Spleen (tissue), 11 donors: ENCODE measurements at regions not wholly inside any gene's neighbourhood (a gene's known extent, or its start where the extent isn't known, plus 50 kb on each side); places are given as distances from the start of the nearest gene placed in this dataset.
A peak's percentile ranks its signal among the peaks of the same experiment; 100 is the strongest.
"Not testable (repeated sequence)": the region's sequence is repeated elsewhere in the genome, so short reads cannot be mapped to it uniquely, and the experiment has no call there.

ENCODE experiments used
- DNase-seq: peaks from one replicate; pipeline ENCODE4 v3.0.0-alpha.2; 2020
- H3K27ac ChIP-seq, 8 donors: fragments of 200-600 bp; sonication (generic) in 7 of 8; 1 replicate in 4 of 8; 2 replicates in 4 of 8; pipeline versions ENCODE4 v1.5.0 to v1.8.0; 2016 to 2021; ENCODE audit warnings: inconsistent platforms in 4 of 8, mild to moderate bottlenecking in 4 of 8, moderate library complexity in 1 of 8
- H3K27me3 ChIP-seq, 7 donors: fragments of 200-600 bp; sonication (generic) in 6 of 7; replicated peaks in 1 of 7; 1 replicate in 4 of 7; 2 replicates in 3 of 7; pipeline versions ENCODE4 v1.5.0 to v1.8.0; 2016 to 2021; ENCODE audit warnings: inconsistent platforms in 3 of 7, mild to moderate bottlenecking in 1 of 7
- H3K36me3 ChIP-seq, 6 donors: fragments of 200-600 bp; sonication (generic) in 5 of 6; 1 replicate in 4 of 6; 2 replicates in 2 of 6; pipeline versions ENCODE4 v1.5.0 to v1.8.0; 2016 to 2021; ENCODE audit warnings: inconsistent platforms in 2 of 6
- H3K4me1 ChIP-seq, 6 donors: fragments of 200-600 bp; sonication (generic) in 5 of 6; 1 replicate in 3 of 6; 2 replicates in 3 of 6; pipeline versions ENCODE4 v1.5.0 to v1.8.0; 2016 to 2021; ENCODE audit warnings: inconsistent platforms in 3 of 6
- H3K4me3 ChIP-seq, 8 donors: fragments of 200-600 bp; sonication (generic) in 7 of 8; 1 replicate in 4 of 8; 2 replicates in 4 of 8; pipeline versions ENCODE4 v1.5.0 to v1.8.0; 2016 to 2021; ENCODE audit warnings: inconsistent platforms in 4 of 8, mild to moderate bottlenecking in 4 of 8, moderate library complexity in 2 of 8
- H3K9me3 ChIP-seq, 8 donors: fragments of 200-600 bp; sonication (generic) in 7 of 8; 1 replicate in 4 of 8; 2 replicates in 4 of 8; pipeline versions ENCODE4 v1.5.0 to v1.8.0; 2016 to 2021; ENCODE audit warnings: inconsistent platforms in 4 of 8
- CTCF ChIP-seq, 11 experiments: fragments of 200-600 bp in 7 of 11; fragments of 450-650 bp in 4 of 11; sonication (generic) in 4 of 11; IDR thresholded peaks in 8 of 11; conservative IDR thresholded peaks in 3 of 11; 1 replicate in 7 of 11; 2 replicates in 4 of 11; pipeline versions ENCODE4 v1.4.0 to v1.8.0; 2016 to 2021; ENCODE audit warnings: antibody characterized with exemption in 11 of 11, inconsistent platforms in 4 of 11, mild to moderate bottlenecking in 1 of 11
- POLR2A ChIP-seq, 3 donors: fragments of 450-650 bp; IDR thresholded peaks; one replicate each; pipeline ENCODE4 v1.5.1; 2017; ENCODE audit warnings: antibody characterized with exemption in 3 of 3, mild to moderate bottlenecking in 1 of 3
- POLR2AphosphoS5 ChIP-seq, 3 donors: sonication (generic); formaldehyde crosslinking; IDR thresholded peaks; one replicate each; pipeline ENCODE4 v1.5.1; 2017; ENCODE audit warnings: antibody characterized with exemption in 3 of 3
- WGBS, 5 donors: extraction: QIAGEN DNeasy Blood & Tissue Kit in 3 of 5; methylation state at CpG; one replicate each; pipeline versions ENCODE4 v1.1.5 to v1.1.7; 2013 to 2018; 5-methylcytosine and 5-hydroxymethylcytosine counted together
- intact Hi-C: fragments of 100-400 bp; cut with DNase I; formaldehyde crosslinking; loops from one replicate; pipeline ENCODE4 v1.15.0; 2023; ENCODE audit warnings: low total_unique reads
- donor health status: healthy with polysubstance abuse.
- donor health status: DM: no; HTN: no; CAD: no; lungs with moderate emphysema.
- donor health status: DM: no; HTN: no; CAD: no.
- donor health status: Bipolar disorder and iron deficiency.
- donor health status: healthy.
- donor health status: DM: no; HTN: no; CAD: no.
- donor health status: DM: yes; HTN: yes; CAD: no.

GRCh38 chr15:70235347-70235746 is 137.6 kb upstream of the TLE3 start:
- no peak overlapping the region for H3K27ac ChIP-seq
- TF ChIP-seq POLR2A (IDR thresholded peaks at IDR 0.05): no peak
- TF ChIP-seq POLR2AphosphoS5 (IDR thresholded peaks at IDR 0.05): no peak
- no peak for TF ChIP-seq CTCF (IDR thresholded peaks at IDR 0.05 in 8 of 11, conservative IDR thresholded peaks at IDR 0.05 in 3 of 11)
- WGBS, 5 donors: 88 to 95% (median 92%) methylated on average over 5 of the region's 5 CpGs

DNA sequence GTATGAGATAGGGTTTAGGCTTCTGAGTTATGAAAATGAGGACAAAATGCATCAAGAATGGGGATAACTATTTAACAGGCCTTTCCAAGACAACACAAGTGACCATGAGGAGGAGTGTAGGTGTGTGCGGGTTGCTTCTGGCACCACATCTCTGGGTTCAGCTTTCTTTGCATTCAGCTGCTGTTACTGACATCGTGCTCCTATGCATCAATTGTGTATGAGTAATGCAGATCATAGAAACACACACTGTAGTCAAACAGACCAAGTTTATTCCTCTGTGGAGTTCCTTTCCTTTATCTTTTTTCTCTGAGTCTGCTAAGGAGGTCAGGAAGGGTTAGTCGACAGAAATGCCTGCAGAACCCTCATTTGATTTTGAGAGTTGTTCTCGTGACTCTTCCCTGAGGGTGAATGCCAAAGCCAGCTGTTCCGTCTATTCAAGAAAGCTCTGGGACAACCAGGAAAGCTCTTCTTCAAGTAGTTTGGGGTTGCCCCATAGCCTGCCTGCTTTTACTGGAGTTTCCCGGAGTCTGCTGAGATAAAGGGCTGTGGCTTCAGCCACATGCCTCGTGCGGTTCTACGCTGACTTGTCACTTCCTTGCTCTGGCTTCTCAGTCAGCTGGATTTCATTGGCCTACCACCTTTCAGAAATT is 136.7 kb upstream of the TLE3 start:
- intact Hi-C loops: no loop called here
- TF ChIP-seq CTCF (IDR thresholded peaks at IDR 0.05 in 8 of 11, conservative IDR thresholded peaks at IDR 0.05 in 3 of 11) (no peak), POLR2A (IDR thresholded peaks at IDR 0.05) (no peak), POLR2AphosphoS5 (IDR thresholded peaks at IDR 0.05) (no peak)
- Histone ChIP-seq H3K27me3 (peaks cover 0 to 10% (median 0%) of the 10 kb centered on the region in 7 donors), H3K4me3 (no peak overlapping the region), H3K9me3 (peaks cover 4 to 33% (median 28%) of the 10 kb centered on the region in 8 donors), H3K36me3 (no peaks in the 10 kb centered on the region), H3K4me1 (peaks cover 0 to 15% (median 2%) of the 10 kb centered on the region in 6 donors), H3K27ac (no peak overlapping the region)
- 58 to 74% (median 68%) methylated on average over 9 of the region's 9 CpGs for WGBS, 5 donors
- DNase-seq: peak; percentile 15

More at GRCh38 chr15:70235347-70235746, 137.6 kb upstream of the TLE3 start:
- Histone ChIP-seq H3K27me3 (peaks cover 0 to 5% (median 0%) of the 10 kb centered on the region in 7 donors), H3K9me3 (peaks cover 4 to 26% (median 23%) of the 10 kb centered on the region in 8 donors), H3K36me3 (no peaks in the 10 kb centered on the region), H3K4me1 (peaks cover 0 to 24% (median 2%) of the 10 kb centered on the region in 6 donors), H3K4me3 (no peak overlapping the region)
- intact Hi-C loops: no loop called here
- DNase-seq: peak; percentile 16

- no peak for TF ChIP-seq POLR2A (IDR thresholded peaks at IDR 0.05)
- no peak for TF ChIP-seq CTCF (IDR thresholded peaks at IDR 0.05 in 8 of 11, conservative IDR thresholded peaks at IDR 0.05 in 3 of 11)
- TF ChIP-seq POLR2AphosphoS5 (IDR thresholded peaks at IDR 0.05): no peak
- Histone ChIP-seq H3K27ac (no peak overlapping the region), H3K4me1 (peaks cover 0 to 8% (median 2%) of the 10 kb centered on the region in 6 donors), H3K4me3 (no peak overlapping the region), H3K36me3 (no peaks in the 10 kb centered on the region), H3K9me3 (peaks cover 4 to 40% (median 28%) of the 10 kb centered on the region in 8 donors), H3K27me3 (peaks cover 0 to 5% (median 0%) of the 10 kb centered on the region in 7 donors)
- no peak for DNase-seq
- 51 to 95% (median 90%) methylated on average over 1 of the region's 1 CpG for WGBS, 5 donors
- intact Hi-C loops: no loop called here
Observed at GRCh38 chr15:70231484-70231883, 133.8 kb upstream of the TLE3 start.

DNA sequence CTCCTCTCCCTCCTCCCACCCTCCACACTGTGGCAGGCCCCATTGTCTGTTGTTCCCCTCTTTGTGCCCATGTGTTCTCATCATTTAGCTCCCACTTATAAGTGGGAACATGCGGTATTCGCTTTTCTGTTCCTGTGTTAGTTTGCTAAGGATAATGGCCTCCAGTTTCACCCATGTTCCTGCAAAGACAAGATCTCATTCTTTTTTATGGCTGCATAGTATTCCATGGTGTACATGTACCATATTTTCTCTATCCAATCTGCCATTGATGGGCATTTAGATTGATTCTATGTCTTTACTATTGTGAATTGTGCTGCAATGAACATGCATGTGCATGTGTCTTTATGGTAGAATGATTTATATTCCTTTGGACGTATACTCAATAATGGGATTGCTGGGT is 130.2 kb upstream of the TLE3 start:
- H3K4me1 ChIP-seq, H3K27ac ChIP-seq, H3K36me3 ChIP-seq, H3K4me3 ChIP-seq, intact Hi-C loops, H3K27me3 ChIP-seq, DNase-seq: not testable (repeated sequence)
- 96 to 99% (median 97%) methylated on average over 3 of the region's 3 CpGs for WGBS, 5 donors
- H3K9me3 ChIP-seq: peaks cover 4 to 40% (median 27%) of the 10 kb centered on the region in 8 donors
